ENCODE measurements at regions not wholly inside any gene's neighbourhood (a gene's known extent, or its start where the extent isn't known, plus 50 kb on each side); places are given as distances from the start of the nearest gene placed in this dataset.

DNA sequence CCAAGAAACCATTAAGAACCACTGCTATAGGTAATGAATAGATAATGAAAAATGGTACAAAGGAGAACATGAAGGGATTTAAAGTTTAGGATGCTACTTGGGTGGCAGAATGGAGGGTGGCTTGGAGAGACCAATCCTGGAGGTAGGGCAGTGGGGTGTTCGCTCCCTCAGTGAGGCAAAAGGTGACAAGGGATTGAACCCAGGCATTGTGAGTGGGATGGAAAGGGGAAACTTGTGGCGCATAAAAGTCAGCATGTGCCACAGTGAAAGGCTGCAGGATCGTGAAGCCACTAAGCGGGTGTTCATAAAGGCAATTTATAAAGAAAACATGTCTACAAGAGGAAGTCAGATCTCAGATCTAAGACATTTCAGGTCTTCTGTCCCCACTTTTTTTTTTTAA, 76.7 kb upstream of the SLC38A2 start:
- TF ChIP-seq CTCF (conservative IDR thresholded peaks at IDR 0.05) (no peak), ZFX (IDR thresholded peaks at IDR 0.05) (no peak)

All from C4-2B (cell line).